GM19372 (cell line): ENCODE measurements at regions not wholly inside any gene's neighbourhood (a gene's known extent, or its start where the extent isn't known, plus 50 kb on each side); places are given as distances from the start of the nearest gene placed in this dataset.
A peak's percentile ranks its signal among the peaks of the same experiment; 100 is the strongest.

ENCODE experiments used
- ATAC-seq: cut with Tn5 transposase; IDR thresholded peaks from one replicate; pipeline ENCODE4 v1.9.1; 2021; ENCODE audit warnings: mild to moderate bottlenecking, low read depth, moderate library complexity; ENCODE audit not compliant: unreplicated experiment

GRCh38 chr11:81915045-81915444 is 818.6 kb downstream of the FAM181B start:
- no peak for ATAC-seq

GRCh38 chr11:81913793-81914192 is 819.9 kb downstream of the FAM181B start:
- ATAC-seq: no peak

- ATAC-seq: no peak
These were observed 825.7 kb downstream of the FAM181B start for GRCh38 chr11:81907996-81908395.

GRCh38 chr11:81899156-81899555 is 834.5 kb downstream of the FAM181B start:
- ATAC-seq: no peak

- ATAC-seq: no peak
These were observed 836.0 kb downstream of the FAM181B start for GRCh38 chr11:81897639-81898038.

GRCh38 chr11:81895258-81895657 is 838.4 kb downstream of the FAM181B start:
- ATAC-seq: no peak

GRCh38 chr11:81892770-81893635 is 840.7 kb downstream of the FAM181B start:
- no peak for ATAC-seq

GRCh38 chr11:81888391-81888790 is 845.3 kb downstream of the FAM181B start:
- no peak for ATAC-seq

GRCh38 chr11:81887671-81888070 is 846.0 kb downstream of the FAM181B start:
- no peak for ATAC-seq

- ATAC-seq: no peak
These were observed 847.1 kb downstream of the FAM181B start for GRCh38 chr11:81886406-81887075.

- no peak for ATAC-seq
These were observed 859.0 kb downstream of the FAM181B start for GRCh38 chr11:81874635-81875034.

GRCh38 chr11:81870815-81871214 is 862.8 kb downstream of the FAM181B start:
- no peak for ATAC-seq

- ATAC-seq: peak; percentile 59
These were observed 863.6 kb downstream of the FAM181B start for GRCh38 chr11:81870066-81870412.

GRCh38 chr11:81869351-81870065 is 864.2 kb downstream of the FAM181B start:
- peak; percentile 90 for ATAC-seq

GRCh38 chr11:81866896-81867295 is 866.8 kb downstream of the FAM181B start:
- ATAC-seq: no peak

- no peak for ATAC-seq
These were observed 876.3 kb downstream of the FAM181B start for GRCh38 chr11:81857386-81857785.

- no peak for ATAC-seq
These were observed 879.9 kb downstream of the FAM181B start for GRCh38 chr11:81853791-81854190.

- no peak for ATAC-seq
These were observed 880.8 kb downstream of the FAM181B start for GRCh38 chr11:81852896-81853295.

GRCh38 chr11:81840380-81840779 is 893.3 kb downstream of the FAM181B start:
- ATAC-seq: no peak

GRCh38 chr11:81839976-81840375 is 893.7 kb downstream of the FAM181B start:
- ATAC-seq: no peak

- no peak for ATAC-seq
These were observed 894.6 kb downstream of the FAM181B start for GRCh38 chr11:81839016-81839415.
